SH-SY5Y (cell line): ENCODE measurements at regions not wholly inside any gene's neighbourhood (a gene's known extent, or its start where the extent isn't known, plus 50 kb on each side); places are given as distances from the start of the nearest gene placed in this dataset.

Experiments
- GATA2 ChIP-seq: IDR thresholded peaks from 2 replicates; pipeline ENCODE4 v1.6.1; 2011; ENCODE audit warnings: mild to moderate bottlenecking, low read depth, low read length
- GATA3 ChIP-seq: IDR thresholded peaks from 2 replicates; pipeline ENCODE4 v1.6.1; 2011; ENCODE audit warnings: low read depth, mild to moderate bottlenecking, low read length, moderate library complexity

GRCh38 chr1:57500136-57500830 lies 76.4 kb upstream of the DAB1 start:
- no peak for TF ChIP-seq GATA2
- no peak for TF ChIP-seq GATA3
